ENCODE measurements at regions not wholly inside any gene's neighbourhood (a gene's known extent, or its start where the extent isn't known, plus 50 kb on each side); places are given as distances from the start of the nearest gene placed in this dataset.

DNA sequence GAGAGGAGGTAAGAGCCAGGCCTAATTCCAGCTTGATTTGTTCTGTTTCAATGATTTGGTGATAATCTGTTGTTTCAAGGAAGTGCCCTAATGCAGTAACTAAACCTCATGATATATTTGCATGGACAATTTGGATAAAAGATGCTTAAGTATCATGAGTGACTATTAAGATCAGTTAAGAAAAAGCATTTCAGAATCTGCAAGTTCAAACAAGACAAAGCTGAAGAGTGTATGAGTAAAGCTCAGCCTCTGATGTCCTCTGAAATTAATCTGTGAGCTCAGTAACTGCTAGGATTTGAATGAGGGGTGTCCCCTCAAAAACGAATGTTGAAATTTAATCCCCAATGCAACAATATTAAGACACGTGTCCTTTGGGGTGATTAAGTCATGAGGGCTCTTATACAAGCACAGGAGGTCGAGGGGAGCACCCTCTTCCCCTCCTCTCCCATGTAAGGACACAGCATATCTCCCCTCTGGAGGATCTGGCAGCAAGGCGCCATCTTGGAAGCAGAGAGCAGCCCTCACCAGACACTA lies 949.2 kb downstream of the GALC start:
- peak in 1 of 2 experiments; percentile 20 for DNase-seq

DNA sequence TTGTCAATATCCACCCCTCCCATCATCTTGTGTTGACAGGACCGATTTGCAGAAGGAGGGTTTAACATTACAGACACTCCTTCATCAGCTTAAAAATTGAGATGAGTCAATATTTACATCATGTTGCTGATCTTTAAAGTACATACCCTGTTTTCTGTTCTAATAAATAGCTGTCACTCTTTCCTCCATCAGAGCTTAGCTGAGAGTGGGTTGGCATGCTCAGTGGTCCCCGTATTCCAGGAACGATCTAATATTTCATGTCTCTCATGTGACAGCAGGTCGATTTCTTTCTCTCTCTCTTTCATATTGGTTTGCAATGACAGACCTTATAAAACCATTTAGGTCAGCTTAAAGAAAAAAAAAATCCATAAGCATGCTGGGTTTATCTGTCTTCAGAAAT lies 950.6 kb downstream of the GALC start:
- no peak for DNase-seq

DNA sequence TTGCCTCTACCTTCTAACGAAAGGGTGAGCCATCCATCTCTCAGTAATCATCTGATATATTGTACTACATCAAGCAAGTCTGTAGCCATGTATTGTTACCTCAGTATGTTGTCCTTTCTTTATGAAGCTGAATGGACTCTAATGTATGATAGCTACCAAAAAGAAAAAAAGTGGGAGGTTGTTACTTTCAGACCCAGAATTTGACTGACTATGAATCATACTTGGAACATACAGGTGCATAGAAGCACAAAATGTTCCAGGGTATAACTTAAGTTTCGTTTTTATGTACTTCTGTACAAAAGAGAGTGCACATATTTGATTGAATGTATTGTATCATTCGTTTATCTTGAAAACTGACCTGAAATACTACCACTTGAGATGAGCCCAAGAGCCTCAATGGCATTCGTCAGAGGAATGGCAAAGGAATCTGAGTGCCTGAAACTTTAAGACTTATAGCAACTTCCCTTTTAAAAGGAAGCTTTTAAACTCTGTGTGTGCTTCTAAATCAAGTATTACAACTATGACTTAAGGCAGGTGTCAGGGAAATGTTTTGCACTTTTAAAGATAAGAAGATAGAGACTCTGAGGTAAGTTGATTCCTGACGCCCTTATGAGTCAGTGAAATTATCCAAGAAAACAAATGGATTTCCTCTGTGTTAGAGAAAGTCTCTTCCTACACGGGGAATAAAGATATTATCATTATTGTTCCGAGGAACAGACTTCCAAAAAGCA lies 951.5 kb downstream of the GALC start:
- DNase-seq = no peak

DNA sequence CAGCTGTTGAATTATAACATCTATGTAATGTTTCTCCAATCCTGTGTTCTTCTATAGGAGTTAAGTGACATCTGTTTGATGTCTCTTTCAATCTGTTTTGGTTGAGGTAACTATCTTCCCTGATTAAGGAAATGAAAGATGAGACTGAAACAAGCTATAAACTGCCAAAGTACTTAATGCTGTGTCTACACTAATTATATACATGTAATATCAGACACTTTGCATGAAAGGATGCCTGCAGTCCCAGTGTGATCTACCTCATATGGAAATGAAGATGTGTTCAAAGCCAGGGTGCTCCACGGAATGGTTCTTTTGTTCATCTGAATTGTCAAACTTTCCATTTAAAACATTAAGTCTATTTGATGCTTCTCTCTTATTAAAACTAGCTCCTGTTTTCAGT lies 958.3 kb downstream of the GALC start:
- DNase-seq = peak; percentile 10 to 79

DNA sequence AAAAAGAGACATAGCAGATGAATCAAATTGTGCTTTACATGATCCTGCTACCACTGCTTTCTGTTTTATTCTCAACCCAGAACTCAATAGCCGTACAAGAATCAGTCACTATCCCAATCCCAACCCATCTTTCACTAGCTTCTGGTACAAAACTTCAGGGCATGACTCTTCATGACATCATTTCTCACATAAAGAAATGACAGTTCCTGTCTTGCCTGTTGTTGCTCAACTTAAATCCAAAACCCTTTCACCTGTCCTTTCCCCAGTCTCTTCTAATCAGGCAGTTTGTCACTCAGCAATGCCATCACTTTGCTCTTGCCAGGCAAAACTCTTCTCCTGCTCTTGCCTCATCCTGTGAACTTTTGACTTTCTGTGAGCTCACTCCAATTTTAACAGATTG lies 962.8 kb downstream of the GALC start:
- no peak for DNase-seq

DNA sequence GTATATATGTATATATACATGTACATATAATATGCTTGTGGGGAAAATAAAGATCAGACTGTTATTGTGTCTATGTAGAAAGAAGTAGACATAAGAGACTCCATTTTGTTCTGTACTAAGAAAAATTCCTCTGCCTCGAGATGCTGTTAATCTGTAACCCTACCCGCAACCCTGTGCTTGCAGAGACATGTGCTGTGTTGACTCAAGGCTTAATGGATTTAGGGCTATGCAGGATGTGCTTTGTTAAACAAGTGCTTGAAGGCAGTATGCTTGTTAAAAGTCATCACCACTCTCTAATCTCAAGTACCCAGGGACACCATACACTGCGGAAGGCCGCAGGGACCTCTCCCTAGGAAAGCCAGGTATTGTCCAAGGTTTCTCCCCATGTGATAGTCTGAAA lies 972.9 kb downstream of the GALC start:
- peak; percentile 80 to 90 for DNase-seq

DNA sequence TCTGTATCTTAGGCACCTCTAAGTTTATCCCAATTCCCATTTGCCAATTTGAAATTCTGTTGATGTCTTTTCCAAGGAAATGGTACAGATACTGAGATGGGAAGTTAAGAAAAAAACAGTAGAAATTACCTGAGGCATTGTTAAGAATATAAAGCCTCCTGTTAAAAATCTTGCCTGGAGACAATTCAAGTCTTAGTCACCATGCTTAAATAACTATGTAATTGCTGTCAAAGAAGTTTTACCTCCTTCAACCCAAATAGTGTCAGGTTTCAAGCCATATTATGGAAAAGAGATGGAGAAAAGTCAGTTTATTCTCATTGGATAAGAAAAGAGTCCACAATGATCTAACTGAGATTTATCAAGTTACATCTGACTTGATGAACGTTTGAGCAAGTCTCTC lies 974.7 kb downstream of the GALC start:
- DNase-seq = no peak

DNA sequence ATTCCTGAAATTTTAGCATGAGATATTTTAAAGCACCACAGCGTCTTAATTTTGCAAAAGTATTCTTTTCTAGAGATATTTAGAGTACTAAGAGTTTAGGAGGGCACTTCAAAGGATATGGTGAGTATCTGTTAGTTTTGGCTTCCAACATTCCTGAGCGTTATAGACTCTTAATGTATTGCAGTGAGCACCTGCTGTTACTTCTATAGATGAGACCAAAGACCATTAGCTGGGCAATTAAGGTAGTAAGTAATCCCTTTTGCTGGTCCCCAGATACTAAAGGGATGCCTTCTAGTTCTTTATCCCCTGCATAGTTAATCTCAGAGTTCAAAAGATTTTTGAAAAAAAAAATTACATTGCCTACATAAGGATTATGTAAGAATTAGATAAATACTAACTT lies 975.6 kb downstream of the GALC start:
- peak; percentile 58 to 62 for DNase-seq

DNA sequence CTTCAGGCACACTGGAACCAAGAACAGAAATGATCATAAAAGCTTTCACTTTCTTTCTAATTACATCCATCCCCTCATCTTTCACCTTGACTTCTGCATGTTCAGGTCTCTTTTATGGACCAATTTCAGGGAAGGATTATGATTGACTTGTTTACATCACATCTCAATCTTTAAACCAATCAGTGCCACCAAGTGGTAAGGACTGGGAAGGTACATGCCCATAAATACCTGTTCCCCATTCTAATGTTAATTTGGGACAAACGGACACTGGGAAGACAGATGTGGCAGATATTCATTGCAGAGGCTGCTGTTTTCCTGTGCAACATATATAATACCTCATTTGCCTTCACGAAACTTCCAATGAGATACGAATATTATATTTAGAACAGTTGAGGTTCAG lies 978.1 kb downstream of the GALC start:
- DNase-seq = peak; percentile 6 to 46

DNA sequence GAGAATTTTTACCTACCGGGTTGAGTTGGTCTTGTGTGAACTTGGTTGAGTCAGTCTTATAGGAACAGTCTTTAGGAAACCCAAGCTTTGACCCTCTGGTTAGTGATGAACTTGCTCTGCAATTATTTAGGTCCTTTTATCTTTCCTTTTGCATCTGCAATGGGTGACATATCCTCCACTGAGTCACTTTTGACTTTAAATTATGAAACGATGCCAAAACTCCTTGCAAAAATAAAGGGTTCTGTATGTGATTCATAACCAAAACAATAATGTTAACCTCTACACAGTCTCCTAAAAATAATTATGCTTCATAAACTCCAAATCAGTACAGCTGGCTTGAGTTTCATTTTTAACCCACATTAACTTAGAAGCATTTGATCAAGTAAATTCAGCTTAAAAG lies 979.4 kb downstream of the GALC start:
- no peak for DNase-seq

DNA sequence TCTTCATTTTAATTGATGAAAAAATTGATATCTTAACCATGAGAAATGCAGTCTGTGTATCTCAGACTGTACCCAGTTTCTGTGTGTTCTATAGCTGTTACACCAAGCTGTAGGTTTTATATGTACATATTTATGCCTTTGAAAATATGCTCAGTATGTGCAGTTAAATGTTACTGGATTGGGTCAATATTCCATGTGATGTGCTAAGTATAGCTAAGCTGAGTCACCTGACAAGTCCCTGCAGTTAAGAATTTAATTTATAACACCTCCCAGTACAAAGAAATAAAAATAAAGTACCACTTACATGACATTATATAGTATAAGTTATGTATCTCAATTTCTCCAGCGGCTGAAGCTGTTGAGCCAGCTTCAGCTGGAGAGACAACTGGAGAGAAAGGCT lies 984.0 kb downstream of the GALC start:
- no peak for DNase-seq

DNA sequence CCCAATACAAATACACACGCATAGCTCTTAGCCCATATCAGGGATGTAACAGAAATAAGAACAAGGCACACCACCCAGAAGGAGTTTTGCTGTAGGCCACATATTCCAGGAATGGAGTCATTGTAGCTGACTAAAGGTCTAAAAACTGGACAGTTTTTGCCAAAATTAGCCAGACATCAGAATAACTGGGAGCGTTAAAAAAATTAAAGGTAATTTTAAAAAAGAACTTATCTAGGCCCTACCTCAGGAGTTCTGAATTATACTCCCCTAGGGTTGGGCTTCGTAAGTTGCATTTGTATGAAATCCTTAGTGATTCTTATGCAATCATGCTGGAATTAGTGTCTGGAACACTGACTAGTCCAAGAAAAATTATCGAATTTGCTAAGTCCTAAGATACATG lies 987.7 kb downstream of the GALC start:
- no peak for DNase-seq

DNA sequence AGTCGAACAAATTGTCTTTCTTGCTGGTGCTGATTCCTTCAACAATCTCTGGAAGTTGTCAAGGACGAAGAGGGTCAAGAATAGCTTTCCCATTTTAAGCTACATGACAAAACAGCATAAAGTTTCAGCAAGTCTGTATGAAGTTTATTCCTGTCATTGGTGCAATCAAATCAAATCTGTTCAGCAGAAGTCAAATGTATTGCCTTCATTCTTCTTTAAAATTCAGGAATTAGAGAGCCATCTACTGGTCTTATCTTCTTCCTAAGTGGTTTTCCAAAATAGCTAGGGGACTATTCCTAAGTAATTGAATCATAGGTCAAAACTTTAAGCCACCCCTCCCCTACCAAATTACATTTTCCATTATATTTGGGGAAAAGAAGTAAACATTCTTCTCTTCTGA lies 990.2 kb downstream of the GALC start:
- peak in 1 of 2 experiments; percentile 67 for DNase-seq

DNA sequence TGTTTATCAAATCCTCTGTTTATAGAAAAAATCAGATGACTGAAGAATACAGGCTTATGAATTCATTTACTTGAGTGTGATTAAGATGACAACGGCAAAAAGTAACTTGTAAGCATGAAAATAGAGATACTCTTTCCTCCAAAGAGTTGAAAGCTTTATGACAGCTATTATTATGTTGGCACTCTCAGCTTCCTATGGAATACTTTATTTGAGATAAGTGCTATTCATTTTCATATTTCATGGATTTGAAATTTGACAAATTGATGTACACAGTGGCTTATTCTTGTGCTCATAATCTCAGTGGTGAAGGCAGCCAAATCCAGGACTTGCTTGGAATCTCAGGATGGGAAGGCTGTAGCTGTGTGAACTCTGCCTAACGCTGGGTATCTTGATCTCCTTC lies 991.6 kb downstream of the GALC start:
- no peak for DNase-seq

DNA sequence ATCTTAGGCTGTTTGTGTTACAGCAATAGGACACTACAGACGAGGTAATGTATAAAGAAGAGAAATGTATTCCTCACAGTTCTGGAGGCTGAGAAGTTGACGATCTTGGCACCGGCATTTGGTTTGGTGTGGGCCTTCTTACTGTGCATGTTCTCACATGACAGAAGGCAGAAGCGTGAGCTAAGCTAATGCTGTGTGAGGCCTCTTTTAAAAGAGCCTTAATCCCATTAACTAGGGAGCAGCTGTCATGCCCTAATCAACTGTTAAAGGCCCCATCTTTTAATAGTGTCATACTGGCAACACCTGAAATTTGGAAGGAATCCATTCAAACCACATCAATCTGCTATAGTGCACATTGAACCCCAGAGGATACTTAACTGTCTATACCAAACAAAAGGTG lies 992.9 kb downstream of the GALC start:
- peak; percentile 99 to 100 for DNase-seq

DNA sequence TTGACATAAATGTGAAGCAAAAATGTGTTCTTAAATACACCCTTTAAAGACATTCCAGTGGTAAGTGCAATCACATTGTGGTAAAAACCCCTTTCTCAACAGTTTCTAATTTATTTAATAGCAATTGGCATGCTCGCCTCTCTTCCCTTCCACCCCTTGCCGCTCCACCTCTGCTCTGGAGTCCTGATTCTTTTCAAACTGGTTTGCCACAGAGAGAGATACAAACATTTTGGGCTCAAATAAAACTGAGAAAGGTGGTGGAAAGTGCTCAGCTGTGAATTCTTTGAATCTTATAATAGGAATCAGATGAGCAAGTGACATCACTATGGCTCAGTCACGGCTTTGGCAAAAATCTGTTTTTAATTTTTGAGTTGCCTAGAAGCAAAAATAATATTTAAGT lies 993.9 kb downstream of the GALC start:
- DNase-seq = no peak

DNA sequence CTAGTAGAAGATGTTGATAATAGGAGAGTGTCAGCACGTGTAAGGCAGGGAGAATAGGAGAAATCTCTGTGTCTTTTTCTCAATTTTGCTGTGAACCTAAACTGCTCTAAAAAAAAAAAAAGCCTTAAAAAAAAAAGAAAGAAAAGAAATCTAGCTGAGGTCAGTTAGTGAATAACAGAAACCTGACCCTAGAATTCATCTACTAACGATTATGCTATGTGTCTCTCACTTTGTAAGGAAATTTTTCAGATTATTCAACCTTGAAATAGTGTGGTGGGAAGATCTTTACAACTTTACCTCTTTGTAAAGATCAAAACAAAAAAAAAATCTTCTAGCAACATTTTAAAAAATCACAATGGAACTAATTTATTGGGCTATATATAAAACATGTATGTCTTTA lies 995.7 kb downstream of the GALC start:
- no peak for DNase-seq

DNA sequence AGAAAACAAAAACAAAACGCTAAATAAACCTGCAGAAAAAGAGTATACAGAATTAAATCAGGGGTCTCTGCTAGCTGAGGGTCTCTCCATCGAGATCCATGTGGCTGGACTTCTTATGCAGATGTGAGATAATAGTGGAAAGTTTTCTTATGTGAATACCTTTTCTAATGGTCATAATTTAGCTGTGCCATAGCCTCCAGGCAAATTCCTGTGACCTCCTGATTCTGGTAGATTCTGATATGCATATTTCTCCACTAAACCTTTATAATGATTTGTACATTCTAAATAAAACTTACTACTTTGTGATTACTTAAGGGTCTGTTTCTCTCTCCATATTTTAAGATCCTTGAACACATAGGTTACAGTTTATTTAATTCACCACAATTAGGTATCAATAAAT lies 1002.6 kb downstream of the GALC start:
- no peak for DNase-seq

DNA sequence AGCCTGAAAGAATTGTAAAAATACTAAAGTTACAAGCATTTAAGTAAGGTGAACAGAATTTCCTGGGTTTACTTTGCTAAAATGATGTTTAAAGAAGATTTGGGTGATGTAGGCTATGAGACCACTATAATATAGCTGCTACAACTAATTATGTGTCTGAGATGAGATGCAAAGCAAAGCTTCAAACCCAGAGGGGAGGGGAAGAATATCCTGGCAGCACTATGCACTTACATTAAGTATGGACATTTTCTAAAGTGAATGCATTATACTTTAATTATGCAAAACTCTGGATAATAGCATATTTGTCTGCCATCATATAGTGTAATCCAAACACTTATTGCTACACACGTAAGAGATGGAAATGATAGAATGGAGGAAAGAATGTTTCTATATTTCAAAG lies 1003.7 kb downstream of the GALC start:
- no peak for DNase-seq

DNA sequence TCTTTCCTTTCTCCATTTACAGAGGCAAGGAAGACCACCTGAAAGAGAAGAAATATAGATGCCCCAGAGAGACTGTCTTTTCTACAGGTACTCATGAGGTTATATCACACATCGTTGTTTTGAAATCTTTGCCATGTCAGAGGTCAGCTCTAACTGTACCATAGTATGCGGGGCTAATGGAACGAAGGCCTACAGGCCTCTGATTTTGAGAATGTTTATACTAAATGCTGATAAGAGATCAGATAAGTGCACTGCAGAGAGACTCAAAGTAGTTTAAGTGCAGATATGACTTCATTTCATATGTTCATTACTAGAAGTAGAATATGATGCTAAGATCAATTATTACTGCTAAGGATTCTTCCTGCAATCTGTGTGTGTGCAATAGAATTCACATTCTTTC lies 1005.0 kb downstream of the GALC start:
- DNase-seq = no peak

DNA sequence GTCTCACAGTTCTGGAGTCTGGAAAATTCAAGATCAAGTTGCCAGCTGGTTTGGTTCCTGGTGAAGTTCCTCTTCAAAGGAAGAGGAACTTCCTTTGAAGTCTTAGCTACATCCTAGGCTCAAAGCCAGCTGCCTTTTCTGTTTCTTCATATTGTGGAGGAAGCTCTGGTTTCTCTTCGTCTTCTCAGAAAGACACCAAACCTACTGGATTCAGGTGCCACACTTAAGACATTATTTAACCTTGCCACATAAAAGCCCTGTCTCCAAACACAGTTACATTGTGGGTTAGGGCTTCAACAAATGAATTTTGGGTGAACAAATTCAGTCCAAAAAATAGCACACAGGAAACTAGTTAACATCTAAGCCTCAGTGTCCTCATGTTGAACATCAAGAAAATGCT lies 1019.8 kb downstream of the GALC start:
- no peak for DNase-seq

DNA sequence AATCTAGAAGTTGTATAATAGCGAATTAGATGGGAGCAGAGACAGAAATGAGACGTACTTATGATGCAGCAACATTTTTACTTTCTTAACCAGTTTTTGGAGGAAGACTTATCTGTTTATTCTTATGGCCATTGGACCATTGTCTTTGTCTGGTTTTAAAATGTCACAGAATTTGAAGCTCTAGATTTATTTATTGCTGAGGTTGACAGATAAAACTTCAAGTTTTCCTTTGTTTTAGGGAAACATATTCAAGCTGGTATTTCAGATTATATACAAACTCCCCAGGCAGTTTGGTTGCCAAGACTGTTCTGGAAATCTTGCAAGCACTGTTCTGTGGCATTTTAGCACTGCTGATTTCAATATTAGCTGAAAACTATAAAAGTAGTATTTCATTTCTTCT lies 1021.7 kb downstream of the GALC start:
- no peak for DNase-seq

DNA sequence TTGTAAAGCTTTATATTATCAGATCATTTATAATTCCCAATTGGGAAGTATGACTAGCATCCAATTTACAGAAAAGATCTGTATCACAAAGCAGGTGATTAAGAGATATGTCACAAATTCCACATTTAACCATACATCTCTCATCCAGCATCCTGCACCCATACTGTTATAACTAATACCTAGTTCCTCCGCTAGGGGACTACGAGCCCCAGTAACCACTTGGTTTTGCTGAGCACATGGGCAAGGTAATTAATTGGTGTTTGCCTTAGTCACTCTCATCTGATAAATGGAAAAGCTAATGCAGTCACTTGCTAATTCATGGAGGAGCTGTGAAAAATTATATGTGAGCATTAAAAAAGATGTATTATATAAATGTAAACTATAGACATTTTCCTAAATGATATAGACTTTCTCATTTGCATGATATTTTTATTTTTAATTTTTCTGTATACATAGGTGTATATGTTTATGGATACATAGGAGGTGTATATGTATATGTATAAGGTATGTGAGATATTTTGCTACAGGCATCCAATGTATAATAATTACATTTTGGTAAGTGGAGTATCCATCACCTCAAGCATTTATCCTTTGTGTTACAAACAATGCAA lies 1031.8 kb downstream of the GALC start:
- peak in 1 of 2 experiments; percentile 34 for DNase-seq

DNA sequence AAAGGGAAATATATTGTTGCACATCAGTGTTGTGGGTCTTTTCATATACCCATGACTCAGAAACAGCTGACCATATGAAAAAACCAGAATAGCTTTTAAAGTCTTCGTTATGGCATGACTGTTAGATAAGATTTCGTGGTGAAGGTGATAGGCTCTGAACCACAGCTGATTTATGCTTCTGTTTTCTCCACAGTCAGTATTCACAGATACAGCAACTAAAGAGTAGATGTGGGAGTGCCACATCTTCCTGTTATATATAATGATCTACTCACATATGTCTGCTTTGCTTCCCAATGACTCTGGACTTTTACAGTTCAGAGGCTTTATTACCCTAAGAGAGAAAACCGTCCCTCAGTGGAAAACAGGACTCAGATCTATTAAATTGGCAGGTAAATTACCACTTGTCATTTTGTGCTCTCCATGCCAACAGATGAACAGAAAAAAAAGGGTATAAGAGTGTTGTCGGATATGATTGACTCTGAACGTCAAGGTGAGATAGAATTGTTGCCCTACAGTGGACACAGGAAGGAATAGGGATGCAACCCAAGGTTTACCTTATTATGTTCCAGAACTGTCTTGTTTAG lies 1037.1 kb downstream of the GALC start:
- DNase-seq = no peak

Measured in NCI-H524 (cell line).